Esophagus muscularis mucosa (tissue), 4 donors: ENCODE measurements at regions not wholly inside any gene's neighbourhood (a gene's known extent, or its start where the extent isn't known, plus 50 kb on each side); places are given as distances from the start of the nearest gene placed in this dataset.

Experiments used
- DNase-seq: peaks from one replicate; pipeline ENCODE4 v3.0.0-alpha.2; 2017; ENCODE audit errors: extremely low spot score
- H3K27ac ChIP-seq, 4 donors: fragments of 200-600 bp; sonication (generic); replicated peaks in 1 of 4; 1 replicate in 3 of 4; 2 replicates in 1 of 4; pipeline ENCODE4 v1.5.1; 2016 to 2019; ENCODE audit warnings: mild to moderate bottlenecking in 1 of 4
- H3K27me3 ChIP-seq, 4 donors: fragments of 200-600 bp; sonication (generic); one replicate each; pipeline versions ENCODE4 v1.5.1 to v1.6.0; 2016 to 2019
- H3K36me3 ChIP-seq, 4 donors: fragments of 200-600 bp; sonication (generic); one replicate each; pipeline ENCODE4 v1.5.1; 2016 to 2019
- H3K4me1 ChIP-seq, 4 donors: fragments of 200-600 bp; sonication (generic); one replicate each; pipeline ENCODE4 v1.5.1; 2016 to 2019
- H3K4me3 ChIP-seq, 4 donors: fragments of 200-600 bp; sonication (generic); 1 replicate in 2 of 4; 2 replicates in 2 of 4; pipeline ENCODE4 v1.5.1; 2016 to 2019; ENCODE audit warnings: mild to moderate bottlenecking in 4 of 4, moderate library complexity in 1 of 4
- H3K9me3 ChIP-seq, 4 donors: fragments of 200-600 bp; sonication (generic); 1 replicate in 3 of 4; 2 replicates in 1 of 4; pipeline ENCODE4 v1.5.1; 2016 to 2019
- EP300 ChIP-seq: sonication (generic); formaldehyde crosslinking; IDR thresholded peaks from one replicate; pipeline ENCODE4 v1.6.1; 2017; ENCODE audit warnings: antibody characterized with exemption
- POLR2A ChIP-seq: fragments of 450-650 bp; IDR thresholded peaks from one replicate; pipeline ENCODE4 v1.6.1; 2017; ENCODE audit warnings: antibody characterized with exemption, moderate library complexity, mild to moderate bottlenecking, low read depth
- POLR2AphosphoS5 ChIP-seq, 2 donors: sonication (generic); formaldehyde crosslinking; IDR thresholded peaks; one replicate each; pipeline ENCODE4 v1.6.1; 2017; ENCODE audit warnings: antibody characterized with exemption in 2 of 2
- WGBS: methylation state at CpG from one replicate; pipeline ENCODE4 v1.1.5; 2018; 5-methylcytosine and 5-hydroxymethylcytosine counted together
- intact Hi-C: fragments of 100-400 bp; cut with DNase I; formaldehyde crosslinking; loops from one replicate; pipeline ENCODE4 v1.15.1; 2023
- TF ChIP-seq, protein P1 (sequence below), 3 experiments: fragments of 200-600 bp in 2 of 3; fragments of 450-650 bp in 1 of 3; sonication (generic) in 2 of 3; IDR thresholded peaks; one replicate each; pipeline ENCODE4 v1.5.1; 2017 to 2019; ENCODE audit warnings: antibody characterized with exemption in 3 of 3, mild to moderate bottlenecking in 2 of 3, moderate library complexity in 1 of 3

DNA sequence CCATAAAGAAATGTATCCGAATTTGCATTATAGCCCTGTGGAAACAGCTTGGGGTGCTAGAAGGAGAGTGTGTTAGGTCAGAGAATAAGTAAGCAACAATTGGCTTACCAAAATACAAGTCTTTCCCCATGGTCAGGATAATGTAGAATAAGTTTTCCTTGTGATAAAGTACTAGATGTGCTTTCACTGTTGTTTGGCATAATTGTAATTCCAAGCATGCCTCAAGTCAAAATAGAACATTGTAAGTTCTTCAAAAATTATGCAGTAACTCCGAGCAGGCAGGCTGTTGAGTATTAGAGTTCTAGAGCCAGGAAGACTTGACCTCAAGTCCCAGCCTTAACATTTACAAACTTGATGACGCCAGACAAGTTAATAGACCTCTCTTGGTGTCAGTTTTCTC lies 242.0 kb downstream of the TUSC7 start:
- 53% methylated on average over 3 of the region's 3 CpGs for WGBS

DNA sequence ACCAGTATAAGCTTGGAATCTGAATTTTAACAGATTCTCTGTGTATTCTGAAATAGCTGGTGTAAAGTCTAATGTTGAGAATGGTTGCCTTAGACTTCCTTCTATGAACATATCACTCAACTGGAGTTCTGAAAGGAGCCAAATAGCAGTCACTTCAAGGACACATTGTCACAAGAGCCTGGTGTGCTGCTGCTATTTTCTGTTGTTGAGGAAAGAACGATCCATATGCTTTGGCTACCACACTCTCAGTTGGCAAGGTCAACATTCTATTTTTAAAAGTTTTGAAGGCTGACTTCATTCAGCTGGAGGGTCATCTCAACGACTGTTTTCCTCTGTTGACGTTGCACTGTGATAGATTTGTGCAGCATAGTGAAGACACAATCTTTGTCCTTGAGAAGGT lies 248.7 kb downstream of the TUSC7 start:
- DNase-seq: no peak
- intact Hi-C loops: no loop called here
- WGBS: 53% methylated on average over 3 of the region's 3 CpGs

More for the DNA sequence above, 242.0 kb downstream of the TUSC7 start:
- Histone ChIP-seq H3K4me3 (no peak overlapping the region), H3K36me3 (no peaks in the 10 kb centered on the region), H3K27ac (peak overlapping the region; percentile 17 to 62 (median 56)), H3K9me3 (no peaks in the 10 kb centered on the region), H3K27me3 (no peaks in the 10 kb centered on the region), H3K4me1 (peaks cover 0 to 40% (median 12%) of the 10 kb centered on the region in 4 donors)
- intact Hi-C loops: no loop called here
- TF ChIP-seq EP300 (no peak), POLR2A (no peak), POLR2AphosphoS5 (IDR thresholded peaks at IDR 0.05) (no peak)
- TF ChIP-seq, protein P1, sequence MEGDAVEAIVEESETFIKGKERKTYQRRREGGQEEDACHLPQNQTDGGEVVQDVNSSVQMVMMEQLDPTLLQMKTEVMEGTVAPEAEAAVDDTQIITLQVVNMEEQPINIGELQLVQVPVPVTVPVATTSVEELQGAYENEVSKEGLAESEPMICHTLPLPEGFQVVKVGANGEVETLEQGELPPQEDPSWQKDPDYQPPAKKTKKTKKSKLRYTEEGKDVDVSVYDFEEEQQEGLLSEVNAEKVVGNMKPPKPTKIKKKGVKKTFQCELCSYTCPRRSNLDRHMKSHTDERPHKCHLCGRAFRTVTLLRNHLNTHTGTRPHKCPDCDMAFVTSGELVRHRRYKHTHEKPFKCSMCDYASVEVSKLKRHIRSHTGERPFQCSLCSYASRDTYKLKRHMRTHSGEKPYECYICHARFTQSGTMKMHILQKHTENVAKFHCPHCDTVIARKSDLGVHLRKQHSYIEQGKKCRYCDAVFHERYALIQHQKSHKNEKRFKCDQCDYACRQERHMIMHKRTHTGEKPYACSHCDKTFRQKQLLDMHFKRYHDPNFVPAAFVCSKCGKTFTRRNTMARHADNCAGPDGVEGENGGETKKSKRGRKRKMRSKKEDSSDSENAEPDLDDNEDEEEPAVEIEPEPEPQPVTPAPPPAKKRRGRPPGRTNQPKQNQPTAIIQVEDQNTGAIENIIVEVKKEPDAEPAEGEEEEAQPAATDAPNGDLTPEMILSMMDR (IDR thresholded peaks at IDR 0.05): no peak
- no peak for DNase-seq

DNA sequence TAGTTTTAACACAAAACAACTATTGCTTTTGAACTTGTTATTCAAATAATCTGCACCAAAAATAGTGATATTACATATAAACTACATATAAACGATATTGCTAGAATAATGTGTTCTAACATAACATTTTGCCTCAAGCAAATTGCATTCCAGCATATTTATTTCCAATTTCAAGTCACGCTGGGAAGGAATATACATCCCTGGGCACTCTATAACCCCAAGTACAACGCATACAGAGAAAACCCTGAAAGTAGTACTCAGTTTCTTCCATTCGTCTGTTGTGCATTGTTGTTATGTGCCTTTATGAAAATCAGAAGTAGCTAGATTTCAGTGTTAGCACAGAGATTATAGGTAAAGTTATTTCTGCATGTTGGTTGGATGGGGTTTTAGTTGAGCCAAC lies 251.5 kb downstream of the TUSC7 start:
- H3K4me3 ChIP-seq: no peak overlapping the region
- no peak for DNase-seq
- no peaks in the 10 kb centered on the region for H3K9me3 ChIP-seq
- H3K27ac ChIP-seq: no peak overlapping the region
- no peaks in the 10 kb centered on the region for H3K4me1 ChIP-seq
- 88% methylated on average over 4 of the region's 4 CpGs for WGBS
- intact Hi-C loops: no loop called here
- H3K27me3 ChIP-seq: no peaks in the 10 kb centered on the region
- no peaks in the 10 kb centered on the region for H3K36me3 ChIP-seq
- no peak for TF ChIP-seq POLR2A

More for the DNA sequence above, 248.7 kb downstream of the TUSC7 start:
- Histone ChIP-seq H3K4me3 (no peak overlapping the region), H3K36me3 (no peaks in the 10 kb centered on the region), H3K27me3 (no peaks in the 10 kb centered on the region), H3K9me3 (no peaks in the 10 kb centered on the region), H3K27ac (no peak overlapping the region), H3K4me1 (peaks cover 0 to 5% (median 0%) of the 10 kb centered on the region in 4 donors)
- TF ChIP-seq EP300 (no peak), POLR2A (no peak), POLR2AphosphoS5 (IDR thresholded peaks at IDR 0.05) (no peak)
- TF ChIP-seq, protein P1 (IDR thresholded peaks at IDR 0.05): no peak

GRCh38 chr3:116963802-116964201 lies 254.2 kb downstream of the TUSC7 start:
- Histone ChIP-seq H3K27ac (no peak overlapping the region), H3K9me3 (no peaks in the 10 kb centered on the region), H3K4me1 (no peaks in the 10 kb centered on the region), H3K36me3 (no peaks in the 10 kb centered on the region), H3K27me3 (no peaks in the 10 kb centered on the region), H3K4me3 (no peak overlapping the region)
- intact Hi-C loops: no loop called here
- WGBS: 85% methylated on average over 3 of the region's 3 CpGs
- no peak for DNase-seq
- TF ChIP-seq, protein P1 (IDR thresholded peaks at IDR 0.05): no peak
- TF ChIP-seq POLR2AphosphoS5 (IDR thresholded peaks at IDR 0.05) (no peak), EP300 (no peak), POLR2A (no peak)

DNA sequence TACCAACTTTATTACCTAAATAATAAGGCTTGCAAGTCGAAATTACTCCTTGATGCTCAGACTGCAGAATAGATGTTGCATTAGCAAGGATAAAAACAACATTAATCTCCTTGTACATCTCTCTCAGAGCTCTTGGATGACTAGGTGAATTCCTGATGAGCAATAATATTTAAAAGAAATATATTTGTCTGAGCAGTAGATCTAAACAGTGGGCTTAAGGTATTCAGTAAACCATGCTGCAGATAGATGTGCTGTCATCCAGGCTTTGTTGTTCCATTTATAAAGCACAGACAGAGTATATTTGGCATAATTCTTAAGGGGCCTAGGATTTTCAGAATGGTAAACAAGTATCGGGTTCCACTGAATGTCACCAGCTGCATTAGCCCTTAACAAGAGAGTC lies 257.1 kb downstream of the TUSC7 start:
- TF ChIP-seq, protein P1 (IDR thresholded peaks at IDR 0.05): no peak
- no peak for TF ChIP-seq POLR2AphosphoS5 (IDR thresholded peaks at IDR 0.05)
- no peak for TF ChIP-seq POLR2A
- no peak for TF ChIP-seq EP300
- intact Hi-C loops: no loop called here
- 22% methylated on average over 2 of the region's 2 CpGs for WGBS
- H3K4me3 ChIP-seq: no peak overlapping the region
- no peaks in the 10 kb centered on the region for H3K9me3 ChIP-seq
- H3K27ac ChIP-seq: no peak overlapping the region
- no peak for DNase-seq
- H3K27me3 ChIP-seq: no peaks in the 10 kb centered on the region
- H3K36me3 ChIP-seq: no peaks in the 10 kb centered on the region
- H3K4me1 ChIP-seq: no peaks in the 10 kb centered on the region
